ENCODE measurements at regions not wholly inside any gene's neighbourhood (a gene's known extent, or its start where the extent isn't known, plus 50 kb on each side); places are given as distances from the start of the nearest gene placed in this dataset.
"Not testable (repeated sequence)": the region's sequence is repeated elsewhere in the genome, so short reads cannot be mapped to it uniquely, and the experiment has no call there.

GRCh38 chr2:12014088-12014960 lies 267.9 kb downstream of the LPIN1 start:
- peak in 1 of 3 donors; percentile 24 for DNase-seq
- Histone ChIP-seq H3K27me3 (no peaks in the 10 kb centered on the region), H3K36me3 (no peaks in the 10 kb centered on the region), H3K4me3 (no peak overlapping the region), H3K27ac (no peak overlapping the region), H3K9me3 (no peaks in the 10 kb centered on the region), H3K4me1 (peaks cover 0 to 17% (median 0%) of the 10 kb centered on the region in 4 donors)
- ATAC-seq = peak in 2 of 4 donors; percentile 20 to 27
- TF ChIP-seq CTCF (IDR thresholded peaks at IDR 0.05) (no peak), POLR2A (IDR thresholded peaks at IDR 0.05) (no peak)
- 61% methylated on average over 9 of the region's 9 CpGs for WGBS (ENCODE audit: insufficient coverage, low coverage, low lambda C conversion rate, missing lambda C conversion rate)
- intact Hi-C loops (cut with DNase I) = no loop called here

- H3K27ac ChIP-seq = no peak overlapping the region
- intact Hi-C loops (cut with DNase I) = no loop called here
- H3K4me1 ChIP-seq = no peaks in the 10 kb centered on the region
- 68% methylated on average over 8 of the region's 11 CpGs for WGBS (ENCODE audit: insufficient coverage, low coverage, low lambda C conversion rate, missing lambda C conversion rate)
- no peaks in the 10 kb centered on the region for H3K36me3 ChIP-seq
- no peak for DNase-seq
- H3K9me3 ChIP-seq = peaks cover 0 to 3% (median 0%) of the 10 kb centered on the region in 4 donors
- no peaks in the 10 kb centered on the region for H3K27me3 ChIP-seq
- no peak for ATAC-seq
- no peak overlapping the region for H3K4me3 ChIP-seq
- TF ChIP-seq POLR2A (IDR thresholded peaks at IDR 0.05) (no peak), CTCF (IDR thresholded peaks at IDR 0.05) (no peak)
Measured at GRCh38 chr2:12017499-12018157, 271.2 kb downstream of the LPIN1 start.

DNA sequence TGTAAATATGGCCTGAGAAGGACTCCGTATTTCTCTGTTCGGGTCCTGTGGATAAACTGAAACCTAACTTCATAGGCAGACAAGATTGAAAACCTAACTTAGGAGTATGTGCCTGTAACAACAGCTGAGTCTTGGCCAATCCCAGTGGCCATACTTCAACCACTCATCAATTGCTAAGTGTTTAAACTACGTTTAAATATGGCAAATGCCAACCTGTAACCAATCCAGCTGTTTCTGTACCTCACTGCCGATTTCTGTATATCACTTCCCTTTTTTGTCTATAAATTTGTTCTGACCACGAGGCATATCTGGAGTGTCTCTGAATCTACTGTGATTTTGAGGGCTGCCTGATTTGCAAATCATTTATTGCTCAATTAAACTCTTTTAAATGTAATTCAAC lies 272.3 kb downstream of the LPIN1 start:
- DNase-seq; H3K27me3 ChIP-seq; H3K4me1 ChIP-seq; H3K27ac ChIP-seq; H3K9me3 ChIP-seq; ATAC-seq; H3K4me3 ChIP-seq; H3K36me3 ChIP-seq; intact Hi-C loops (cut with DNase I): not testable (repeated sequence)
- WGBS (ENCODE audit: insufficient coverage, low coverage, low lambda C conversion rate, missing lambda C conversion rate) = 62% methylated on average over 5 of the region's 5 CpGs

- Histone ChIP-seq H3K4me3 (no peak overlapping the region), H3K27me3 (no peaks in the 10 kb centered on the region), H3K27ac (no peak overlapping the region), H3K9me3 (peaks cover 0 to 3% (median 0%) of the 10 kb centered on the region in 4 donors), H3K4me1 (no peaks in the 10 kb centered on the region), H3K36me3 (no peaks in the 10 kb centered on the region)
- DNase-seq = no peak
- intact Hi-C loops (cut with DNase I) = no loop called here
- TF ChIP-seq POLR2A (IDR thresholded peaks at IDR 0.05) = no peak
- TF ChIP-seq CTCF (IDR thresholded peaks at IDR 0.05) = no peak
- ATAC-seq = no peak
- WGBS (ENCODE audit: insufficient coverage, low coverage, low lambda C conversion rate, missing lambda C conversion rate) = 94% methylated on average over 3 of the region's 3 CpGs
Measured at GRCh38 chr2:12020833-12021469, 274.5 kb downstream of the LPIN1 start.

DNA sequence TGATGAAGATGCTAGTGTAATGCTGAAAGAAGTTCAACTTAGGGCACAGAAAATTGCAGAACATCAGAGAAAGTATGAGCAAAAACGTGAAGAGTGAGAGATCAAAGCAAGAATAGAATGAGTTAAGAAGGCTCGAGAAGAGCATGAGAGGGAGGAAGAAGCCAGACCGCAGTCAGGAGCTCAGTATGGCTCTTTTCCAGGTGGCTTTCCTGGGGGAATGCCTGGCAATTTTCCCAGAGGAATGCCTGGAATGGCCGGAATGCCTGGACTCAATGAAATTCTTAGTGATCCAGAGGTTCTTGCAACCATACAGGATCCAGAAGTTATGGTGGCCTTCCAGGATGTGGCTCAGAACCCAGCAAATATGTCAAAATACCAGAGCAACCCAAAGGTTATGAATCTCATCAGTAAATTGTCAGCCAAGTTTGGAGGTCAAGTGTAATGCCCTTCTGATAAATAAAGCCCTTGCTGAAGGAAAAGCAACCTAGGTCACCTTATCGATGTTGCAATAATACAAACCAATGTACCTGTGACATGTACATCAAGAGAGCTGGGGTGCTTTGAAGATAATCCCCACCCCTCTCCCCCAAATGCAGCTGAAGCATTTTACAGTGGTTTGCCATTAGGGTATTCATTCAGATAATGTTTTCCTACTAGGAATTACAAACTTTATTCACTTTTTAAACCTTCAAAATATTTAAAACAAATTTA lies 277.9 kb downstream of the LPIN1 start:
- 19% methylated on average over 4 of the region's 5 CpGs for WGBS (ENCODE audit: insufficient coverage, low coverage, low lambda C conversion rate, missing lambda C conversion rate)
- H3K27me3 ChIP-seq; H3K4me1 ChIP-seq; H3K27ac ChIP-seq; DNase-seq; intact Hi-C loops (cut with DNase I); H3K4me3 ChIP-seq; H3K9me3 ChIP-seq; H3K36me3 ChIP-seq: not testable (repeated sequence)
- ATAC-seq = peak in 1 of 4 donors; percentile 39

Data from right lobe of liver (tissue), 6 donors.